ENCODE measurements at regions not wholly inside any gene's neighbourhood (a gene's known extent, or its start where the extent isn't known, plus 50 kb on each side); places are given as distances from the start of the nearest gene placed in this dataset.

- Histone ChIP-seq H2BK15ac (ENCODE audit: low read depth, poor library complexity, severe bottlenecking) (no peak overlapping the region), H3K79me1 (replicated peaks; ENCODE audit: low read length, poor library complexity, severe bottlenecking) (no peaks in the 10 kb centered on the region), H3K4ac (ENCODE audit: low read depth in 1 of 2, low read length in 2 of 2) (no peak overlapping the region), H3K27me3 (ENCODE audit: control insufficient read depth in 1 of 2, insufficient read depth in 1 of 2, low read length in 2 of 2) (no peaks in the 10 kb centered on the region), H3K4me1 (ENCODE audit: control insufficient read depth, insufficient read depth, low read depth, low read length) (no peaks in the 10 kb centered on the region), H3K9ac (ENCODE audit: low read length) (no peak overlapping the region), H2BK5ac (ENCODE audit: low read depth, low read length, poor library complexity, severe bottlenecking) (no peak overlapping the region), H3K4me2 (ENCODE audit: low read length, poor library complexity, severe bottlenecking) (no peak overlapping the region), H4K91ac (ENCODE audit: low read length) (no peak overlapping the region), H2BK120ac (ENCODE audit: low read depth, low read length) (no peak overlapping the region), H3K18ac (ENCODE audit: low read depth in 1 of 2, low read length in 2 of 2) (no peak overlapping the region), H3K23ac (ENCODE audit: low read length in 2 of 2) (no peak overlapping the region), H2AK5ac (ENCODE audit: low read length, severe bottlenecking) (no peak overlapping the region), H2AFZ (ENCODE audit: low read depth, low read length) (no peak overlapping the region), H3K36me3 (ENCODE audit: control insufficient read depth in 1 of 2, insufficient read depth in 2 of 2, low read depth in 1 of 2, low read length in 2 of 2) (no peaks in the 10 kb centered on the region), H3K9me3 (ENCODE audit: control insufficient read depth, low read length) (no peaks in the 10 kb centered on the region), H3K4me3 (ENCODE audit: insufficient read depth in 1 of 2, low read depth in 1 of 2, low read length in 2 of 2) (no peak overlapping the region), H3K14ac (ENCODE audit: low read length in 2 of 2) (no peak overlapping the region), H2BK12ac (ENCODE audit: low read length in 2 of 2) (no peak overlapping the region), H4K8ac (ENCODE audit: low read length) (no peak overlapping the region), H3K27ac (ENCODE audit: low read length, poor library complexity, severe bottlenecking) (no peak overlapping the region)
- DNase-seq: no peak
These were observed 171.4 kb downstream of the KITLG start for GRCh38 chr12:88408823-88409222.

GRCh38 chr12:88409257-88409656 is 171.0 kb downstream of the KITLG start:
- Histone ChIP-seq H3K23ac (ENCODE audit: low read length in 2 of 2) (no peak overlapping the region), H3K18ac (ENCODE audit: low read depth in 1 of 2, low read length in 2 of 2) (no peak overlapping the region), H3K27ac (ENCODE audit: low read length, poor library complexity, severe bottlenecking) (no peak overlapping the region), H2BK12ac (ENCODE audit: low read length in 2 of 2) (no peak overlapping the region), H4K8ac (ENCODE audit: low read length) (no peak overlapping the region), H3K4me3 (ENCODE audit: insufficient read depth in 1 of 2, low read depth in 1 of 2, low read length in 2 of 2) (no peak overlapping the region), H3K9me3 (ENCODE audit: control insufficient read depth, low read length) (no peaks in the 10 kb centered on the region), H3K14ac (ENCODE audit: low read length in 2 of 2) (no peak overlapping the region), H3K9ac (ENCODE audit: low read length) (no peak overlapping the region), H3K27me3 (ENCODE audit: control insufficient read depth in 1 of 2, insufficient read depth in 1 of 2, low read length in 2 of 2) (no peaks in the 10 kb centered on the region), H3K4me2 (ENCODE audit: low read length, poor library complexity, severe bottlenecking) (no peak overlapping the region), H2BK5ac (ENCODE audit: low read depth, low read length, poor library complexity, severe bottlenecking) (no peak overlapping the region), H3K4ac (ENCODE audit: low read depth in 1 of 2, low read length in 2 of 2) (no peak overlapping the region), H2AK5ac (ENCODE audit: low read length, severe bottlenecking) (no peak overlapping the region), H3K36me3 (ENCODE audit: control insufficient read depth in 1 of 2, insufficient read depth in 2 of 2, low read depth in 1 of 2, low read length in 2 of 2) (no peaks in the 10 kb centered on the region), H2AFZ (ENCODE audit: low read depth, low read length) (no peak overlapping the region), H2BK15ac (ENCODE audit: low read depth, poor library complexity, severe bottlenecking) (no peak overlapping the region), H3K4me1 (ENCODE audit: control insufficient read depth, insufficient read depth, low read depth, low read length) (no peaks in the 10 kb centered on the region), H2BK120ac (ENCODE audit: low read depth, low read length) (no peak overlapping the region), H3K79me1 (replicated peaks; ENCODE audit: low read length, poor library complexity, severe bottlenecking) (no peaks in the 10 kb centered on the region), H4K91ac (ENCODE audit: low read length) (no peak overlapping the region)
- 81% methylated on average over 3 of the region's 3 CpGs for WGBS
- no peak for DNase-seq

GRCh38 chr12:88411689-88412088 is 168.6 kb downstream of the KITLG start:
- H3K27me3 ChIP-seq (ENCODE audit: control insufficient read depth in 1 of 2, insufficient read depth in 1 of 2, low read length in 2 of 2): no peaks in the 10 kb centered on the region
- no peak overlapping the region for H4K8ac ChIP-seq (ENCODE audit: low read length)
- H4K91ac ChIP-seq (ENCODE audit: low read length): no peak overlapping the region
- no peak overlapping the region for H3K4me2 ChIP-seq (ENCODE audit: low read length, poor library complexity, severe bottlenecking)
- no peak overlapping the region for H3K4ac ChIP-seq (ENCODE audit: low read depth in 1 of 2, low read length in 2 of 2)
- H3K18ac ChIP-seq (ENCODE audit: low read depth in 1 of 2, low read length in 2 of 2): no peak overlapping the region
- no peaks in the 10 kb centered on the region for H3K4me1 ChIP-seq (ENCODE audit: control insufficient read depth, insufficient read depth, low read depth, low read length)
- no peak overlapping the region for H2BK120ac ChIP-seq (ENCODE audit: low read depth, low read length)
- H3K23ac ChIP-seq (ENCODE audit: low read length in 2 of 2): no peak overlapping the region
- H3K27ac ChIP-seq (ENCODE audit: low read length, poor library complexity, severe bottlenecking): no peak overlapping the region
- H3K9ac ChIP-seq (ENCODE audit: low read length): no peak overlapping the region
- no peak overlapping the region for H2AK5ac ChIP-seq (ENCODE audit: low read length, severe bottlenecking)
- H3K9me3 ChIP-seq (ENCODE audit: control insufficient read depth, low read length): no peaks in the 10 kb centered on the region
- WGBS: no CpG with 5 or more reads among the region's 2 CpGs
- H3K79me1 ChIP-seq (replicated peaks; ENCODE audit: low read length, poor library complexity, severe bottlenecking): no peaks in the 10 kb centered on the region
- no peak for DNase-seq
- no peak overlapping the region for H3K14ac ChIP-seq (ENCODE audit: low read length in 2 of 2)
- no peak overlapping the region for H2BK5ac ChIP-seq (ENCODE audit: low read depth, low read length, poor library complexity, severe bottlenecking)
- H2BK15ac ChIP-seq (ENCODE audit: low read depth, poor library complexity, severe bottlenecking): no peak overlapping the region
- H2BK12ac ChIP-seq (ENCODE audit: low read length in 2 of 2): no peak overlapping the region
- no peaks in the 10 kb centered on the region for H3K36me3 ChIP-seq (ENCODE audit: control insufficient read depth in 1 of 2, insufficient read depth in 2 of 2, low read depth in 1 of 2, low read length in 2 of 2)
- H3K4me3 ChIP-seq (ENCODE audit: insufficient read depth in 1 of 2, low read depth in 1 of 2, low read length in 2 of 2): no peak overlapping the region
- H2AFZ ChIP-seq (ENCODE audit: low read depth, low read length): no peak overlapping the region

- Histone ChIP-seq H3K14ac (ENCODE audit: low read length in 2 of 2) (no peak overlapping the region), H3K27ac (ENCODE audit: low read length, poor library complexity, severe bottlenecking) (no peak overlapping the region), H3K4me1 (ENCODE audit: control insufficient read depth, insufficient read depth, low read depth, low read length) (no peaks in the 10 kb centered on the region), H3K27me3 (ENCODE audit: control insufficient read depth in 1 of 2, insufficient read depth in 1 of 2, low read length in 2 of 2) (no peaks in the 10 kb centered on the region), H3K36me3 (ENCODE audit: control insufficient read depth in 1 of 2, insufficient read depth in 2 of 2, low read depth in 1 of 2, low read length in 2 of 2) (no peaks in the 10 kb centered on the region), H3K18ac (ENCODE audit: low read depth in 1 of 2, low read length in 2 of 2) (no peak overlapping the region), H4K91ac (ENCODE audit: low read length) (no peak overlapping the region), H3K9me3 (ENCODE audit: control insufficient read depth, low read length) (no peaks in the 10 kb centered on the region), H3K79me1 (replicated peaks; ENCODE audit: low read length, poor library complexity, severe bottlenecking) (no peaks in the 10 kb centered on the region), H4K8ac (ENCODE audit: low read length) (no peak overlapping the region), H2BK15ac (ENCODE audit: low read depth, poor library complexity, severe bottlenecking) (no peak overlapping the region), H3K23ac (ENCODE audit: low read length in 2 of 2) (no peak overlapping the region), H2AK5ac (ENCODE audit: low read length, severe bottlenecking) (no peak overlapping the region), H2BK5ac (ENCODE audit: low read depth, low read length, poor library complexity, severe bottlenecking) (no peak overlapping the region), H3K4me3 (ENCODE audit: insufficient read depth in 1 of 2, low read depth in 1 of 2, low read length in 2 of 2) (peak overlapping the region in 1 of 2 experiments; percentile 10), H2BK12ac (ENCODE audit: low read length in 2 of 2) (no peak overlapping the region), H2BK120ac (ENCODE audit: low read depth, low read length) (no peak overlapping the region), H3K4me2 (ENCODE audit: low read length, poor library complexity, severe bottlenecking) (no peak overlapping the region), H3K4ac (ENCODE audit: low read depth in 1 of 2, low read length in 2 of 2) (no peak overlapping the region), H3K9ac (ENCODE audit: low read length) (no peak overlapping the region), H2AFZ (ENCODE audit: low read depth, low read length) (no peak overlapping the region)
- 78% methylated on average over 2 of the region's 2 CpGs for WGBS
- no peak for DNase-seq
These were observed 166.6 kb downstream of the KITLG start for GRCh38 chr12:88413646-88414045.

Measured in mesenchymal stem cell (in vitro differentiated cells and primary cell).